HUES6 (cell line): ENCODE measurements at regions not wholly inside any gene's neighbourhood (a gene's known extent, or its start where the extent isn't known, plus 50 kb on each side); places are given as distances from the start of the nearest gene placed in this dataset.

Source experiments
- H3K27ac ChIP-seq: 2 replicates; pipeline ENCODE4 v1.7.0; 2013; ENCODE audit warnings: low read depth, mild to moderate bottlenecking, low read length, inconsistent platforms
- H3K27me3 ChIP-seq: 2 replicates; pipeline ENCODE4 v1.6.1; 2013; ENCODE audit warnings: low read length; ENCODE audit not compliant: control insufficient read depth, insufficient read depth
- H3K36me3 ChIP-seq: 2 replicates; pipeline ENCODE4 v1.6.1; 2013; ENCODE audit warnings: low read length; ENCODE audit not compliant: control insufficient read depth, insufficient read depth
- H3K4me1 ChIP-seq: 2 replicates; pipeline ENCODE4 v1.6.1; 2013; ENCODE audit warnings: low read length; ENCODE audit not compliant: control insufficient read depth, insufficient read depth
- H3K4me3 ChIP-seq: 2 replicates; pipeline ENCODE4 v1.5.1; 2013; ENCODE audit warnings: low read depth, low read length
- H3K9ac ChIP-seq: one replicate; pipeline ENCODE4 v1.6.1; 2013; ENCODE audit warnings: mild to moderate bottlenecking, low read length
- H3K9me3 ChIP-seq: 2 replicates; pipeline ENCODE4 v1.6.1; 2013; ENCODE audit warnings: low read depth, low read length; ENCODE audit not compliant: control insufficient read depth, insufficient read depth

- Histone ChIP-seq H3K9ac (no peak overlapping the region), H3K4me1 (no peaks in the 10 kb centered on the region), H3K9me3 (no peaks in the 10 kb centered on the region), H3K27ac (no peak overlapping the region), H3K27me3 (no peaks in the 10 kb centered on the region), H3K4me3 (no peak overlapping the region), H3K36me3 (peaks cover 46% of the 10 kb centered on the region)
Measured at GRCh38 chr1:232398823-232399222, 231.1 kb downstream of the SIPA1L2 start.

GRCh38 chr1:232393444-232394146 lies 236.3 kb downstream of the SIPA1L2 start:
- Histone ChIP-seq H3K36me3 (peaks cover 10% of the 10 kb centered on the region), H3K27ac (no peak overlapping the region)

GRCh38 chr1:232393010-232393409 lies 236.9 kb downstream of the SIPA1L2 start:
- H3K4me1 ChIP-seq = peaks cover 6% of the 10 kb centered on the region
- H3K4me3 ChIP-seq = no peak overlapping the region
- no peak overlapping the region for H3K27ac ChIP-seq
- no peaks in the 10 kb centered on the region for H3K27me3 ChIP-seq
- no peak overlapping the region for H3K9ac ChIP-seq
- no peaks in the 10 kb centered on the region for H3K9me3 ChIP-seq
- peaks cover 5% of the 10 kb centered on the region for H3K36me3 ChIP-seq

More at GRCh38 chr1:232393444-232394146, 236.3 kb downstream of the SIPA1L2 start:
- no peaks in the 10 kb centered on the region for H3K9me3 ChIP-seq
- no peaks in the 10 kb centered on the region for H3K27me3 ChIP-seq
- no peak overlapping the region for H3K4me3 ChIP-seq
- peaks cover 6% of the 10 kb centered on the region for H3K4me1 ChIP-seq
- H3K9ac ChIP-seq = no peak overlapping the region

- Histone ChIP-seq H3K36me3 (no peaks in the 10 kb centered on the region), H3K27me3 (no peaks in the 10 kb centered on the region), H3K4me1 (peaks cover 6% of the 10 kb centered on the region), H3K9ac (no peak overlapping the region), H3K9me3 (no peaks in the 10 kb centered on the region), H3K27ac (no peak overlapping the region), H3K4me3 (no peak overlapping the region)
Measured at GRCh38 chr1:232390590-232390989, 239.3 kb downstream of the SIPA1L2 start.

GRCh38 chr1:232389744-232390143 lies 240.2 kb downstream of the SIPA1L2 start:
- no peaks in the 10 kb centered on the region for H3K9me3 ChIP-seq
- H3K27me3 ChIP-seq = no peaks in the 10 kb centered on the region
- H3K4me1 ChIP-seq = peaks cover 6% of the 10 kb centered on the region
- no peak overlapping the region for H3K27ac ChIP-seq
- no peak overlapping the region for H3K9ac ChIP-seq
- no peak overlapping the region for H3K4me3 ChIP-seq
- H3K36me3 ChIP-seq = no peaks in the 10 kb centered on the region

- Histone ChIP-seq H3K4me1 (peaks cover 7% of the 10 kb centered on the region), H3K4me3 (no peak overlapping the region), H3K9ac (no peak overlapping the region), H3K27me3 (no peaks in the 10 kb centered on the region), H3K27ac (no peak overlapping the region), H3K9me3 (no peaks in the 10 kb centered on the region), H3K36me3 (no peaks in the 10 kb centered on the region)
Measured at GRCh38 chr1:232388363-232388762, 241.6 kb downstream of the SIPA1L2 start.

GRCh38 chr1:232386721-232387510 lies 243.0 kb downstream of the SIPA1L2 start:
- no peaks in the 10 kb centered on the region for H3K27me3 ChIP-seq
- no peaks in the 10 kb centered on the region for H3K36me3 ChIP-seq
- no peak overlapping the region for H3K9ac ChIP-seq
- H3K27ac ChIP-seq = no peak overlapping the region
- H3K4me1 ChIP-seq = peaks cover 5% of the 10 kb centered on the region; the same call in 1 of the 2 replicates
- H3K4me3 ChIP-seq = no peak overlapping the region
- no peaks in the 10 kb centered on the region for H3K9me3 ChIP-seq

GRCh38 chr1:232386294-232386693 lies 243.6 kb downstream of the SIPA1L2 start:
- Histone ChIP-seq H3K27ac (no peak overlapping the region), H3K4me3 (no peak overlapping the region), H3K4me1 (peaks cover 9% of the 10 kb centered on the region; the same call in 1 of the 2 replicates), H3K36me3 (no peaks in the 10 kb centered on the region), H3K9ac (no peak overlapping the region), H3K27me3 (no peaks in the 10 kb centered on the region), H3K9me3 (no peaks in the 10 kb centered on the region)

- peaks cover 9% of the 10 kb centered on the region; the same call in 1 of the 2 replicates for H3K4me1 ChIP-seq
- no peaks in the 10 kb centered on the region for H3K36me3 ChIP-seq
- H3K9me3 ChIP-seq = no peaks in the 10 kb centered on the region
- H3K27ac ChIP-seq = no peak overlapping the region
- H3K27me3 ChIP-seq = no peaks in the 10 kb centered on the region
- H3K9ac ChIP-seq = no peak overlapping the region
- no peak overlapping the region for H3K4me3 ChIP-seq
Measured at GRCh38 chr1:232385221-232385620, 244.7 kb downstream of the SIPA1L2 start.

- Histone ChIP-seq H3K4me3 (no peak overlapping the region), H3K36me3 (no peaks in the 10 kb centered on the region), H3K4me1 (peaks cover 9% of the 10 kb centered on the region; the same call in 1 of the 2 replicates), H3K9me3 (no peaks in the 10 kb centered on the region), H3K27ac (no peak overlapping the region), H3K9ac (no peak overlapping the region), H3K27me3 (no peaks in the 10 kb centered on the region)
Measured at GRCh38 chr1:232384171-232384883, 245.6 kb downstream of the SIPA1L2 start.
